GM23248 (cell line): ENCODE measurements at regions not wholly inside any gene's neighbourhood (a gene's known extent, or its start where the extent isn't known, plus 50 kb on each side); places are given as distances from the start of the nearest gene placed in this dataset.

Experiments
- DNase-seq: peaks from one replicate; pipeline ENCODE4 v3.0.0-alpha.2; 2015
- H2AFZ ChIP-seq: fragments of 200-600 bp; sonication (generic); 2 replicates; pipeline ENCODE4 v1.6.1; 2016; ENCODE audit warnings: antibody characterized with exemption
- H3F3A ChIP-seq: fragments of 200-600 bp; sonication (generic); 2 replicates; pipeline ENCODE4 v1.6.1; 2016; ENCODE audit warnings: mild to moderate bottlenecking, antibody characterized with exemption, mixed run types; ENCODE audit not compliant: insufficient read depth
- H3K27ac ChIP-seq: fragments of 200-600 bp; sonication (generic); 2 replicates; pipeline ENCODE4 v1.5.1; 2016; ENCODE audit warnings: mild to moderate bottlenecking
- H3K27me3 ChIP-seq: fragments of 200-600 bp; sonication (generic); replicated peaks from 2 replicates; pipeline ENCODE4 v1.6.1; 2016; ENCODE audit warnings: mild to moderate bottlenecking; ENCODE audit not compliant: insufficient read depth
- H3K36me3 ChIP-seq: fragments of 200-600 bp; sonication (generic); 2 replicates; pipeline ENCODE4 v1.6.1; 2016; ENCODE audit warnings: low read depth, mild to moderate bottlenecking
- H3K4me1 ChIP-seq: fragments of 200-600 bp; sonication (generic); 2 replicates; pipeline ENCODE4 v1.6.1; 2016; ENCODE audit warnings: mild to moderate bottlenecking; ENCODE audit not compliant: insufficient read depth
- H3K4me2 ChIP-seq: fragments of 200-600 bp; sonication (generic); one replicate; pipeline ENCODE4 v1.6.1; 2016; ENCODE audit warnings: mild to moderate bottlenecking; ENCODE audit not compliant: unreplicated experiment
- H3K4me3 ChIP-seq: fragments of 200-600 bp; sonication (generic); 2 replicates; pipeline ENCODE4 v1.5.1; 2016; ENCODE audit warnings: mild to moderate bottlenecking
- H3K79me2 ChIP-seq: fragments of 200-600 bp; sonication (generic); 2 replicates; pipeline ENCODE4 v1.6.1; 2016; ENCODE audit warnings: mild to moderate bottlenecking; ENCODE audit not compliant: insufficient read depth
- H3K9ac ChIP-seq: fragments of 200-600 bp; sonication (generic); 2 replicates; pipeline ENCODE4 v1.6.1; 2016; ENCODE audit warnings: mild to moderate bottlenecking
- H3K9me2 ChIP-seq: fragments of 200-600 bp; sonication (generic); 2 replicates; pipeline ENCODE4 v1.6.1; 2016; ENCODE audit warnings: mixed run types, mild to moderate bottlenecking, moderate library complexity; ENCODE audit not compliant: insufficient read depth
- H3K9me3 ChIP-seq: fragments of 200-600 bp; sonication (generic); one replicate; pipeline ENCODE4 v1.6.1; 2017; ENCODE audit warnings: low read depth
- H4K20me1 ChIP-seq: fragments of 200-600 bp; sonication (generic); 2 replicates; pipeline ENCODE4 v1.6.0; 2016; ENCODE audit not compliant: insufficient read depth
- EZH2 ChIP-seq: fragments of 200-600 bp; sonication (generic); IDR thresholded peaks from 2 replicates; pipeline ENCODE4 v1.6.1; 2018; ENCODE audit warnings: antibody characterized with exemption, mild to moderate bottlenecking; ENCODE audit not compliant: insufficient read depth, poor library complexity, severe bottlenecking
- EZH2phosphoT487 ChIP-seq: fragments of 200-600 bp; sonication (generic); IDR thresholded peaks from 2 replicates; pipeline ENCODE4 v1.6.1; 2018; ENCODE audit warnings: antibody characterized with exemption, moderate library complexity, mild to moderate bottlenecking, low read depth; ENCODE audit not compliant: insufficient read depth
- WGBS, 2 experiments: methylation state at CpG; one replicate each; pipeline ENCODE4 v1.1.6; 2015 to 2017; ENCODE audit warnings: low lambda C conversion rate in 2 of 2, low coverage in 1 of 2; ENCODE audit errors: missing lambda C conversion rate in 2 of 2; 5-methylcytosine and 5-hydroxymethylcytosine counted together
- in situ Hi-C: fragments of 300-500 bp; cut with MboI; formaldehyde crosslinking; loops from 2 replicates; pipeline ENCODE4 v1.15.0; 2020

- H3K36me3 ChIP-seq = no peaks in the 10 kb centered on the region
- H3K4me2 ChIP-seq = no peak overlapping the region
- no peaks in the 10 kb centered on the region for H3K27me3 ChIP-seq
- no peak overlapping the region for H2AFZ ChIP-seq
- no peak overlapping the region for H3K9ac ChIP-seq
- no peaks in the 10 kb centered on the region for H3K9me2 ChIP-seq
- H3K4me1 ChIP-seq = peaks cover 21% of the 10 kb centered on the region
- H3K27ac ChIP-seq = no peak overlapping the region
- peak; percentile 61 for DNase-seq
- no peaks in the 10 kb centered on the region for H3K79me2 ChIP-seq
- H3K9me3 ChIP-seq = no peaks in the 10 kb centered on the region
- in situ Hi-C loops = no loop called here
- peaks cover 20% of the 10 kb centered on the region; the same call in 1 of the 2 replicates for H3F3A ChIP-seq
- no peak overlapping the region for H3K4me3 ChIP-seq
- 64 to 66% methylated on average over 3 of the region's 3 CpGs for WGBS, 2 experiments
- TF ChIP-seq EZH2 = no peak
- no peak for TF ChIP-seq EZH2phosphoT487
- no peaks in the 10 kb centered on the region for H4K20me1 ChIP-seq
Measured at GRCh38 chr2:176685908-176686307, 416.7 kb downstream of the MTX2 start.

GRCh38 chr2:176686328-176686727 is 417.1 kb downstream of the MTX2 start:
- TF ChIP-seq EZH2 (no peak), EZH2phosphoT487 (no peak)
- WGBS, 2 experiments = 88 to 90% methylated on average over 3 of the region's 3 CpGs
- H3K27me3 ChIP-seq = no peaks in the 10 kb centered on the region

GRCh38 chr2:176687342-176687741 is 418.1 kb downstream of the MTX2 start:
- Histone ChIP-seq H3K9me3 (no peaks in the 10 kb centered on the region), H3K27me3 (no peaks in the 10 kb centered on the region), H3F3A (peaks cover 8% of the 10 kb centered on the region; the same call in 1 of the 2 replicates), H2AFZ (no peak overlapping the region), H3K9me2 (no peaks in the 10 kb centered on the region), H3K4me2 (no peak overlapping the region), H3K36me3 (no peaks in the 10 kb centered on the region), H3K4me3 (no peak overlapping the region), H3K79me2 (no peaks in the 10 kb centered on the region), H4K20me1 (no peaks in the 10 kb centered on the region), H3K27ac (no peak overlapping the region), H3K9ac (no peak overlapping the region), H3K4me1 (peaks cover 7% of the 10 kb centered on the region)
- WGBS, 2 experiments = 75 to 80% methylated on average over 4 of the region's 4 CpGs
- in situ Hi-C loops = no loop called here
- no peak for DNase-seq
- no peak for TF ChIP-seq EZH2
- TF ChIP-seq EZH2phosphoT487 = no peak

More at GRCh38 chr2:176686328-176686727, 417.1 kb downstream of the MTX2 start:
- Histone ChIP-seq H3K9me2 (no peaks in the 10 kb centered on the region), H3K4me1 (peaks cover 17% of the 10 kb centered on the region), H3F3A (peaks cover 17% of the 10 kb centered on the region; the same call in 1 of the 2 replicates), H3K9ac (no peak overlapping the region), H4K20me1 (no peaks in the 10 kb centered on the region), H3K4me2 (no peak overlapping the region), H3K9me3 (no peaks in the 10 kb centered on the region), H3K79me2 (no peaks in the 10 kb centered on the region), H3K27ac (no peak overlapping the region), H3K36me3 (no peaks in the 10 kb centered on the region), H3K4me3 (no peak overlapping the region), H2AFZ (no peak overlapping the region)
- DNase-seq = no peak
- in situ Hi-C loops = no loop called here

- Histone ChIP-seq H3K4me3 (no peak overlapping the region), H3F3A (peaks cover 2% of the 10 kb centered on the region; the same call in 1 of the 2 replicates), H3K4me2 (no peak overlapping the region), H3K4me1 (peaks cover under 1% of the 10 kb centered on the region), H3K36me3 (no peaks in the 10 kb centered on the region), H4K20me1 (no peaks in the 10 kb centered on the region), H3K79me2 (no peaks in the 10 kb centered on the region), H2AFZ (no peak overlapping the region), H3K9me3 (no peaks in the 10 kb centered on the region), H3K27ac (no peak overlapping the region), H3K27me3 (no peaks in the 10 kb centered on the region), H3K9ac (no peak overlapping the region), H3K9me2 (no peaks in the 10 kb centered on the region)
- TF ChIP-seq EZH2 = no peak
- TF ChIP-seq EZH2phosphoT487 = no peak
- no peak for DNase-seq
- 91 to 96% methylated on average over 1 of the region's 1 CpG for WGBS, 2 experiments
- in situ Hi-C loops = no loop called here
Measured at GRCh38 chr2:176687944-176688343, 418.7 kb downstream of the MTX2 start.

- TF ChIP-seq EZH2phosphoT487 (no peak), EZH2 (no peak)
- no peaks in the 10 kb centered on the region for H3K79me2 ChIP-seq
- no peak overlapping the region for H3K4me2 ChIP-seq
- no peak overlapping the region for H3K4me3 ChIP-seq
- no peak overlapping the region for H3K27ac ChIP-seq
- no peaks in the 10 kb centered on the region for H4K20me1 ChIP-seq
- H3K36me3 ChIP-seq = no peaks in the 10 kb centered on the region
- H3K9me2 ChIP-seq = no peaks in the 10 kb centered on the region
- H3K4me1 ChIP-seq = no peaks in the 10 kb centered on the region
- H2AFZ ChIP-seq = no peak overlapping the region
- no peak for DNase-seq
- no peaks in the 10 kb centered on the region for H3F3A ChIP-seq
- in situ Hi-C loops = no loop called here
- H3K9ac ChIP-seq = no peak overlapping the region
- no peaks in the 10 kb centered on the region for H3K27me3 ChIP-seq
- H3K9me3 ChIP-seq = no peaks in the 10 kb centered on the region
- 5 to 21% methylated on average over 1 of the region's 1 CpG for WGBS, 2 experiments
Measured at GRCh38 chr2:176689711-176690110, 420.5 kb downstream of the MTX2 start.
